Subcutaneous abdominal adipose tissue (tissue), 5 donors: ENCODE measurements at regions not wholly inside any gene's neighbourhood (a gene's known extent, or its start where the extent isn't known, plus 50 kb on each side); places are given as distances from the start of the nearest gene placed in this dataset.

Source experiments
- H3K27ac ChIP-seq: one replicate; pipeline ENCODE4 v1.7.0; 2013; ENCODE audit warnings: low read depth, mild to moderate bottlenecking, inconsistent platforms, low read length, moderate library complexity
- H3K27me3 ChIP-seq, 5 donors: one replicate each; pipeline ENCODE4 v1.7.0; 2013; ENCODE audit warnings: low read length in 5 of 5, inconsistent platforms in 1 of 5; ENCODE audit not compliant: control insufficient read depth in 5 of 5, insufficient read depth in 4 of 5
- H3K36me3 ChIP-seq, 5 donors: one replicate each; pipeline ENCODE4 v1.7.0; 2013; ENCODE audit warnings: low read length in 5 of 5; ENCODE audit not compliant: control insufficient read depth in 5 of 5, insufficient read depth in 5 of 5
- H3K4me1 ChIP-seq, 5 donors: one replicate each; pipeline ENCODE4 v1.7.0; 2013; ENCODE audit warnings: low read length in 5 of 5, mild to moderate bottlenecking in 3 of 5, moderate library complexity in 1 of 5; ENCODE audit not compliant: control insufficient read depth in 5 of 5, insufficient read depth in 5 of 5
- H3K4me3 ChIP-seq, 5 donors: one replicate each; pipeline ENCODE4 v1.7.0; 2013; ENCODE audit warnings: low read length in 5 of 5, low read depth in 1 of 5
- H3K9ac ChIP-seq, 5 donors: one replicate each; pipeline ENCODE4 v1.7.0; 2013; ENCODE audit warnings: low read length in 5 of 5, mild to moderate bottlenecking in 4 of 5, moderate library complexity in 3 of 5
- H3K9me3 ChIP-seq, 5 donors: one replicate each; pipeline ENCODE4 v1.7.0; 2013; ENCODE audit warnings: low read length in 5 of 5; ENCODE audit not compliant: control insufficient read depth in 5 of 5
- donor health status: healthy.
- donor health status: healthy.
- donor health status: healthy.
- donor health status: healthy.
- donor health status: healthy.

DNA sequence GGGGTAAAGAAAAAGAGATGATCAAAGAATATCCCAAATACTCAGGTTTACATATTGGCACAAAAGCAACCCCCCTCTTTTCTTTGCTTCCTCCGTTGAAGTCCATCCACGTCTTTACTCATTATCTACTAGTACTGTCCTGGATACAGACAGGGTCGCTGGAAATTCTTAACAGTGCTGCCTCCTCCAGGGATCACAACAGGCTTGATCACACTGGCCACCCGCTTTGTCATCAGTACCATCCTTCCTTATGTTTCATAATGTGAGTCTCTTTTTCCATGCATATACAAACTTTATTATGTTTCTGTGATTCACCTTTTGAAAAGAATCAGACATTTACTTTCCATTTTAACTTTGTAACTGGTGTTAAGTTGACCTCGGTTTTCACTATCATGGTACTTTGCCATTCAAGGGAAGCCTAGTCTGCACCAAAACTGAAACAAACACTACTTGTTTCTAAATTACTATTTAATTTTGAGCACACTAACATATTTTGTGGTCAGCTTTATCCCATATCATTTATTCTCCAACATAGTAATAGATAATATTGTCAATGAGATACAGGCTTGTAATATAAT is 387.5 kb upstream of the PPP1R2C start:
- Histone ChIP-seq H3K9me3 (peaks cover 0 to 9% (median 4%) of the 10 kb centered on the region in 5 donors), H3K4me1 (no peaks in the 10 kb centered on the region), H3K27ac (no peak overlapping the region)

DNA sequence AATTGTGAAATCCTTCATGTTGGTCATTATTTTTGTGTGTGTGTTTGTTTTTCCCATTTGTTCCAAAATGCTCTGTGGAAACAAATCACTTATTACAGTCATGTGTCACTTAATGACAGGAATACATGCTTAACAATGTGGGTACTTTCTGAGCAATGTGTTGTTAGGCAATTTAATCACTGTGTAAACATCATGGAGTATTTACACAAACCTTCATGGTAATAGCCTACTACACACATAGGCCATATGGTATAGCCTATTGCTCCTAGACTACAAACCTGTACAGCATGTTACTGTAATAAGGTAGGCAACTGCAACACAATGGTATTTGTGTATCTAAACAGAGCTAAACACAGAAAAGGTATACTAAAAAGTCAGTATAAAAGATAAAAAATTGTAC is 388.9 kb upstream of the PPP1R2C start:
- Histone ChIP-seq H3K9ac (no peak overlapping the region), H3K36me3 (no peaks in the 10 kb centered on the region), H3K4me1 (no peaks in the 10 kb centered on the region), H3K27me3 (peaks cover 0 to 2% (median 0%) of the 10 kb centered on the region in 5 donors), H3K4me3 (no peak overlapping the region), H3K9me3 (peaks cover 0 to 9% (median 4%) of the 10 kb centered on the region in 5 donors), H3K27ac (no peak overlapping the region)

More for the DNA sequence above, 387.5 kb upstream of the PPP1R2C start:
- H3K9ac ChIP-seq, result no peak overlapping the region
- no peak overlapping the region for H3K4me3 ChIP-seq
- peaks cover 0 to 2% (median 0%) of the 10 kb centered on the region in 5 donors for H3K27me3 ChIP-seq
- no peaks in the 10 kb centered on the region for H3K36me3 ChIP-seq

DNA sequence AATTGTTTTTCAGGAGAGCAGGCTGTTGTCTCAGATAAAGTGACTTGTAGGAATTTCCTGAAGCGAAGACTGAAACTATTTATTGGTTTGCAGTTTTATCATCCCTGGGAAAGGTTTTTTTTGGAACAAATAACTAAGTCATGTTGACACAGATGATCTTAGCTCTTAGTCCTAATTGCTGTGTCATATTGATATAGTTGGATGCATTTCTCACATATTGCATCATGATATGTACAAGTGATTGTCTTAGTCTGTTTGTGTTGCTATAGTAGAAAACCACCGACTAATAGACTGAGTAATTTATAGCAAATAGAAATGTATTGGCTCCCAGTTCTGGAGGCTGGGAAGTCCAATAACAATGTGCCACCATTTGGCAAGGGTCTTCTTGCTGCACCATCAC is 397.5 kb upstream of the PPP1R2C start:
- H3K36me3 ChIP-seq, result no peaks in the 10 kb centered on the region
- no peaks in the 10 kb centered on the region for H3K4me1 ChIP-seq
- no peak overlapping the region for H3K4me3 ChIP-seq
- no peak overlapping the region for H3K9ac ChIP-seq
- no peak overlapping the region for H3K27ac ChIP-seq
- H3K27me3 ChIP-seq, result no peaks in the 10 kb centered on the region
- H3K9me3 ChIP-seq, result no peaks in the 10 kb centered on the region

DNA sequence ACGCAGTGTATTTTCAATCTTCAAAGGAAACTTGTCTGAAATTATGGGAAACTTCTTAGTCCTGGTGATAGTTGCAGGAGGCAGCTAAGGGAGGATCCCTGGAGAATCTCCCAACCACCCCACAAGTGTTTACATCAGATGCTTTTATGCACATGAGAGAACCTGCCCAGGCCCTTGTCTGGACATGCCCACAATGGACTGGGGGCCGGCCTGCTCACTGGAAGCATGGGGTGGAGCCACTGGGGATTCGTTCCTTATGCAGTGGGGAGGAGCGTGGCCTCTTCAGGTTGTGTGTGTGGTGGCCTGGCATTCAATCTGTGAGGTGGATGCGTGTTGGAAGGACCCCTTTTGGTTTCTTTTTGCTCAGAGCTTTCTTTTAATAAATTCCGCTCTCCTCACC is 398.7 kb upstream of the PPP1R2C start:
- Histone ChIP-seq H3K27me3 (peaks cover 0 to 4% (median 0%) of the 10 kb centered on the region in 5 donors), H3K4me1 (no peaks in the 10 kb centered on the region), H3K27ac (no peak overlapping the region), H3K4me3 (no peak overlapping the region), H3K9ac (no peak overlapping the region), H3K36me3 (no peaks in the 10 kb centered on the region), H3K9me3 (no peaks in the 10 kb centered on the region)

DNA sequence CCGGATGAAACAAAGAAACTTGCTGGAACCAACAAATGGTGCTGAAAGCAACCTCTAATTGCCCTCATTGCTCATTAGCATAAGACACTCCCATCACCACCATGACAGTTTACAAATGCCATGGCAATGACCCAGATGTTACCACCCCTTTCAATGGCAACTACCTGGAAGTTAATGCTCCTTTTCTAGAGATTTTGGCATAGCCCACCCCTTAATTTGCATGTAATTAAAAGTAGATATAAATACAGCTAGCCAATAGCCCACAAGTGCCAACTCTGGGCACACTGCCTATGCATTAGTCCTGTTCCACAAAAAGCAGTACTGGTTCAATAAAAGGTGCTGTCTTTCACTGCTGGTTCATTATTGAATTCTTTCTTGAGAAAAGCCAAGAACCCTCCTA is 410.3 kb upstream of the PPP1R2C start:
- no peak overlapping the region for H3K4me3 ChIP-seq
- H3K4me1 ChIP-seq, result no peaks in the 10 kb centered on the region
- H3K27me3 ChIP-seq, result peaks cover 0 to 7% (median 3%) of the 10 kb centered on the region in 5 donors
- no peak overlapping the region for H3K9ac ChIP-seq
- H3K27ac ChIP-seq, result no peak overlapping the region
- H3K9me3 ChIP-seq, result peaks cover 0 to 6% (median 0%) of the 10 kb centered on the region in 5 donors
- no peaks in the 10 kb centered on the region for H3K36me3 ChIP-seq

DNA sequence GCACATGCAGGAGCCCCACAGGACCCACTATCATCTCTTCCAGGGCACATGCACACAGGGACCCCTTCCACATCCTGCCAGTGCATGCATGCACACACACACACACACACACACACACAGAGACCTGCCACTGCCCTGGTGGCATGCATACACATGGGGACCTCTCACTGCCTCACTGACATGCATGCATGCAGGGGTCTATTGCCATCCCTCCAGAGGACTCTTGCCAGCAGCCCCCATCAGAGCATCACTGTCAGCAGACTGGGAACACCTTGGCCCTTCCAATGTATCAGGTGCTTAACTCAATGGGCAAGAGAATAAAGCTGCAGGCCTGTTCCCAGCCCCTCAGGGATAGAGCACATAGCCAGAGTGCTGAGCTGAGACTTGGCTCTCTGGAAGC is 433.6 kb upstream of the PPP1R2C start:
- peaks cover 0 to 6% (median 5%) of the 10 kb centered on the region in 5 donors for H3K27me3 ChIP-seq
- no peaks in the 10 kb centered on the region for H3K4me1 ChIP-seq
- H3K36me3 ChIP-seq, result no peaks in the 10 kb centered on the region

DNA sequence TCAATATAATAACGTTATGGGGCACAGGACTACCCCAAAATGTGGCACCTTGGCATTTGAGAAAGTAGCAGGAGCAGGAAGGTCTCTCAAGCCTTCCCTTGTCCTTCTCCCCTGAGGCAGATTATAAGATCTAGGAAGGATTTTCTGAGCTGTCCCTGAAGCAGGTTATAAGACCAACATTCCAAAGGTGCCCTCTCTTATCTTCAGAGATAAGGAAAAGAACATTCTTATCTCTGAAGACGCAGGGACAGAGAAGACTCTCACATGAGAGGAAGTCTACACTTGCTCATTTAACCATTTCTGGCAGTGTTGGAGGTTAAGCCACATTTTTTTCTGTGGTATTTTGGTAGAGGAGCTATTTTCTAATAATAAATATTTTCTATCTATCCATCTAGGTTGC is 437.9 kb upstream of the MAOA start:
- Histone ChIP-seq H3K36me3 (no peaks in the 10 kb centered on the region), H3K27ac (no peak overlapping the region), H3K4me1 (no peaks in the 10 kb centered on the region), H3K9me3 (peaks cover 0 to 22% (median 10%) of the 10 kb centered on the region in 5 donors), H3K27me3 (no peaks in the 10 kb centered on the region), H3K4me3 (no peak overlapping the region), H3K9ac (no peak overlapping the region)

More for the DNA sequence above, 433.6 kb upstream of the PPP1R2C start:
- H3K9ac ChIP-seq, result no peak overlapping the region
- peaks cover 0 to 26% (median 6%) of the 10 kb centered on the region in 5 donors for H3K9me3 ChIP-seq
- H3K27ac ChIP-seq, result no peak overlapping the region
- no peak overlapping the region for H3K4me3 ChIP-seq

DNA sequence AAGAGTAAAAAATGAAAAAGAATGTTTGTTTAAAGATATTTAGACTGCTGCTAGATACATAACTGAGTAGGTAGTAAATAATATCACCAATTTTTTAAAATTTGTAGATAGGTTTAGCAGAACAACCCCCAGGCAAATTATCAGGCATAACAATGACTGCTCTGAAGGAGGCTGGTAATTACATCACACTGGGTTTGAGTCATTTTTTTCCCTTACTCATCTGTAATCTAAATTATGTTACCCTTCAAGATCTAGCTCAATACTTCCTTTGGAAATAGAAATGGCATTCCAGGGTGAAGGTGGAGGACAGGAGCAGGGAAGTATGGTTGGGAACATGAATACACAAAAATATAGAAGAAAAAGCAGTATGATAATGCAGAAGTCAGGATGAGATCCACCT is 431.6 kb upstream of the MAOA start:
- H3K9me3 ChIP-seq, result no peaks in the 10 kb centered on the region
- H3K9ac ChIP-seq, result no peak overlapping the region
- H3K27me3 ChIP-seq, result no peaks in the 10 kb centered on the region
- no peak overlapping the region for H3K27ac ChIP-seq
- H3K4me3 ChIP-seq, result no peak overlapping the region
- no peaks in the 10 kb centered on the region for H3K36me3 ChIP-seq
- no peaks in the 10 kb centered on the region for H3K4me1 ChIP-seq

DNA sequence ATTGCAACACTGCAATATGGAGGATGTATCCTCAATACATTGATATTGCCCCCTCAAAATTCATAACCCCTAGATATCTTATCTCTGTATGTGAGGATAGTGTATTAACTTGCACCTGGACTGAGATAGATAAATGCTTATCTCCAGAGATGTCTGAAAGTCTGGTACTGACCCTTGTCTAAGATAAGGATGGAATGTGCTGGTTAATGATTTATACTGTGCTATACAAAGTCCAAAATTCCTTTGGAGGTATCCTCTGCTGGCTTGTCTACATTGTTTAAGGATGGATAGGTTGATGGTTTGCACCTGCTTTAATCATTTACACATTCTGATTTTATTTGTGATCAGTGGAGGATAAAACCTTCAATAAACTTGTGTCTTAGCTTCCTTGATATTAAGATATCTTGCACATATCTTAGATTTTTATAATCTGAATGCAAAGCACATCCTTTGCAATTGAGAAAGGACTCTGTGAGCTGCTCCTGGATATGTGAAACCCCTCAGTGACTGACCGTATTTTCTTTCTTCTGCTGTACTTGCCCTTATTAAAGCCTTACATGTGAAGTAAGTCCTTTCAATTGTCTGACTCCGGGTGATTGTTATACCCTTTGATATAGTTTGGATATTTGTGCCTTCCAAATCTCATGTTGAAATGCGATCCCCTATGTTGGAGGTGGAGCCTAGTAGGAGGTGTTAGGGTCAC is 430.3 kb upstream of the MAOA start:
- Histone ChIP-seq H3K4me3 (no peak overlapping the region), H3K27me3 (no peaks in the 10 kb centered on the region), H3K36me3 (no peaks in the 10 kb centered on the region), H3K27ac (no peak overlapping the region), H3K9me3 (no peaks in the 10 kb centered on the region), H3K9ac (no peak overlapping the region), H3K4me1 (no peaks in the 10 kb centered on the region)

DNA sequence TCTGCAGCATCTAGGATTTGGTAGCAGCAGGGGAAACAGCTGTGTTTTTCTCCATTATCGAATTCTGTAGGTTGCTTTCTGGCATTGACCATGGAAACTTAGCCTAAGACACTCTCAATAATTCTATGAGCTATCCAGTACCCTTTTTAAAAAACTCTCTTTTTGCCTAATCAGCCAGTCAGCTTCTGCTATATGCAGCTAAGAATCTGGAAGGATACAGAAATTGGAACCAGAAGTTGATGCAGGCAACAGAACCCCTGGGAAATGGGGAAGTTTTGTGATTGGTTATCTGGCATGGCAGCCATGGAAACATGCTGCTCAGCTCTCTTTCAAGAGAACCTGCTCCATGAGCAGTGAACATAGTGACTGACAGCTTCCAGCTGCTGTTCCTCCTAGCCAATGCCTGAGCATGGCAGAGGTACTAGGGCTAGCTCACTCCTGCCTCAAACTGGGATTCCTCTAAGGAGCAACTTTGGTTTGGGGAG is 417.6 kb upstream of the MAOA start:
- Histone ChIP-seq H3K27me3 (peaks cover 0 to 9% (median 4%) of the 10 kb centered on the region in 5 donors), H3K9ac (no peak overlapping the region), H3K36me3 (no peaks in the 10 kb centered on the region), H3K4me1 (no peaks in the 10 kb centered on the region), H3K27ac (no peak overlapping the region), H3K9me3 (no peaks in the 10 kb centered on the region), H3K4me3 (no peak overlapping the region)
